ENCODE measurements at regions not wholly inside any gene's neighbourhood (a gene's known extent, or its start where the extent isn't known, plus 50 kb on each side); places are given as distances from the start of the nearest gene placed in this dataset.
"Not testable (repeated sequence)": the region's sequence is repeated elsewhere in the genome, so short reads cannot be mapped to it uniquely, and the experiment has no call there.

DNA sequence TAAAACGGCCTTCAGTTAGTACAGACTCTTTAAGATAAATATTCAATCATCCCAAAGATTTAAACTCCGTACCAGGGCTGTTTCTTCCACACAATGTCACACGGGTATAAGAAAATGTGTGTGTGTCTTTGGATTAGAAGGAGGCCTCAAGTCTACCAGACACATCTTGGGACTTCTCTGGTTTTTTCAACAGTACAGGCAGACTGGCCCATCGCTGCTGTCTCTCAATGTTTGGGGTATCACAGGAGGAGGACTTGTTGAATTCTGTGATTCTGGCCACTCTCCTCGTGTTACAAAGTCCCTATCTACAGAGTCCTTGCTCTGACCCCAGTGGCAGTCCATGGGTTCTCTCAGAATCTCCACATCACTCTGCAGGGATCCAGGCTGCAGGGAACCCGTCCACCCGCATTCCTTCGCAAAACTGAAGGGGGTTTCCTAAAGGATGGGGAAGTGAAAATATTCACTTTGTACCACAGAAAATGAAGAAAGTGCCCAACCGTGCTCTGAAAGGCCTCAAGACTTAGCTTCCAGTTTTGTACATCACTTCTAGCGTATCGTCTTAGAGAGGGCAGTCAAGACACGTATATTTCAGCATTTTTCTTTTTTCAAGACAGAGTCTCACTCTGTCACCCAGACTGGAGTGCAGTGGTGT, 373.2 kb downstream of the NPIPA8 start:
- Histone ChIP-seq H3K4me1 (ENCODE audit: low read depth) (no peaks in the 10 kb centered on the region), H3K27ac (no peak overlapping the region), H3K4me3 (no peak overlapping the region), H3K27me3 (no peaks in the 10 kb centered on the region), H3K9me3 (ENCODE audit: low read depth) (no peaks in the 10 kb centered on the region), H3K36me3 (no peaks in the 10 kb centered on the region)
- TF ChIP-seq CTCF (IDR thresholded peaks at IDR 0.05; ENCODE audit: low read depth, low read length), result no peak
- DNase-seq (ENCODE audit: low read depth in 1 of 2, low spot score in 1 of 2), result no peak

DNA sequence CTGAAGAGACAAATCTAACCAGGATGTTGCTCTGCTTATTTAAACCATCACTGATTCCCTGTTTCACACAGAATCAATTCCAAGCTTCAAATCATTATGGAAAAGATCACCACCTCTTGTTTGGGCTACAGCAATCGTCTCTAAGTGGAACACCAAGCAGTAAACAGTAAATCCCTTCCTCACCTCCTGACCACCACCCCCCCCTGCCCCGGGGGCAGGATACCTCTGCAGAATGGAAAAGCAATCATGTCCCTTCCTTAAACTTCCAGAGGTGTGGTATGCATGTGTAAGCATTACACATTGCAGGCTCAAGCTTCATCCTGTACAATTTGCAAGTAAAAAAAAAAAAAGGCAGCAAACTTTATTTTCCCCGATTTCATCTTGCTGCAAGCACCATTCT, 373.8 kb downstream of the NPIPA8 start:
- Histone ChIP-seq H3K4me1 (ENCODE audit: low read depth) (no peaks in the 10 kb centered on the region), H3K9me3 (ENCODE audit: low read depth) (no peaks in the 10 kb centered on the region), H3K4me3 (no peak overlapping the region), H3K27me3 (no peaks in the 10 kb centered on the region), H3K27ac (no peak overlapping the region), H3K36me3 (no peaks in the 10 kb centered on the region)
- no peak for TF ChIP-seq CTCF (IDR thresholded peaks at IDR 0.05; ENCODE audit: low read depth, low read length)
- no peak for DNase-seq (ENCODE audit: low read depth in 1 of 2, low spot score in 1 of 2)

GRCh38 chr16:17961822-17962221, 374.7 kb downstream of the NPIPA8 start:
- not testable (repeated sequence) for H3K4me3 ChIP-seq; DNase-seq (ENCODE audit: low read depth in 1 of 2, low spot score in 1 of 2); H3K27ac ChIP-seq; H3K27me3 ChIP-seq; H3K36me3 ChIP-seq; H3K4me1 ChIP-seq (ENCODE audit: low read depth); H3K9me3 ChIP-seq (ENCODE audit: low read depth)

GRCh38 chr16:17951378-17951777, 385.2 kb downstream of the NPIPA8 start:
- Histone ChIP-seq H3K27me3 (no peaks in the 10 kb centered on the region), H3K4me1 (ENCODE audit: low read depth) (peaks cover 10% of the 10 kb centered on the region), H3K27ac (no peak overlapping the region), H3K4me3 (no peak overlapping the region), H3K9me3 (ENCODE audit: low read depth) (no peaks in the 10 kb centered on the region), H3K36me3 (no peaks in the 10 kb centered on the region)
- no peak for DNase-seq (ENCODE audit: low read depth in 1 of 2, low spot score in 1 of 2)
- no peak for TF ChIP-seq CTCF (IDR thresholded peaks at IDR 0.05; ENCODE audit: low read depth, low read length)

DNA sequence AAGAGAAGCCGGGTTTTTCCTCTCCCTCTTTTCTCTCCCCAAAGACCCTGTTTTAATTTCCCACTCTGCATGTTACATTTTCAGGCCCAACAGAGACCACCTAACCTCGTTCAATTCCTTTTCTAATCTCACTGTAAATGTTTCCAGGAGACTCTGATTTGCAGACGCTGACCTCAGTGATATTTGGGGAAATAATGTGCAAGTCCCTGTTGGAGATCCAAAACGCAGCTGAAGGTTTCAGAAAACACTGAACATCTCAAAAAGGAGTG, 386.6 kb downstream of the NPIPA8 start:
- no peaks in the 10 kb centered on the region for H3K9me3 ChIP-seq (ENCODE audit: low read depth)
- H3K36me3 ChIP-seq, result no peaks in the 10 kb centered on the region
- H3K27me3 ChIP-seq, result no peaks in the 10 kb centered on the region
- peak overlapping the region; percentile 56 for H3K27ac ChIP-seq
- no peak for DNase-seq (ENCODE audit: low read depth in 1 of 2, low spot score in 1 of 2)
- no peak overlapping the region for H3K4me3 ChIP-seq
- no peak for TF ChIP-seq CTCF (IDR thresholded peaks at IDR 0.05; ENCODE audit: low read depth, low read length)
- H3K4me1 ChIP-seq (ENCODE audit: low read depth), result peaks cover 10% of the 10 kb centered on the region

GRCh38 chr16:17949141-17949981, 387.2 kb downstream of the NPIPA8 start:
- Histone ChIP-seq H3K27ac (peak overlapping the region; percentile 56), H3K4me1 (ENCODE audit: low read depth) (peaks cover 10% of the 10 kb centered on the region), H3K9me3 (ENCODE audit: low read depth) (no peaks in the 10 kb centered on the region), H3K27me3 (no peaks in the 10 kb centered on the region), H3K36me3 (no peaks in the 10 kb centered on the region), H3K4me3 (no peak overlapping the region)
- DNase-seq (ENCODE audit: low read depth in 1 of 2, low spot score in 1 of 2), result peak in 1 of 2 donors; percentile 20
- no peak for TF ChIP-seq CTCF (IDR thresholded peaks at IDR 0.05; ENCODE audit: low read depth, low read length)
